ENCODE measurements at regions not wholly inside any gene's neighbourhood (a gene's known extent, or its start where the extent isn't known, plus 50 kb on each side); places are given as distances from the start of the nearest gene placed in this dataset.

GRCh38 chr13:112236539-112237197 lies 139.5 kb upstream of the SPACA7 start:
- Histone ChIP-seq H3K4me3 (no peak overlapping the region), H2AFZ (no peak overlapping the region), H4K20me1 (ENCODE audit: insufficient read depth) (no peaks in the 10 kb centered on the region), H3K27me3 (ENCODE audit: insufficient read depth, low read depth) (peaks cover 95% of the 10 kb centered on the region), H3K4me2 (no peak overlapping the region), H3K79me2 (ENCODE audit: low read depth) (no peaks in the 10 kb centered on the region), H3F3A (ENCODE audit: insufficient read depth, low read depth) (no peaks in the 10 kb centered on the region), H3K9me2 (ENCODE audit: insufficient read depth) (no peaks in the 10 kb centered on the region), H3K9me3 (ENCODE audit: insufficient read depth, low read depth) (no peaks in the 10 kb centered on the region), H3K27ac (no peak overlapping the region), H3K36me3 (ENCODE audit: low read depth) (no peaks in the 10 kb centered on the region), H3K4me1 (replicated peaks; ENCODE audit: insufficient read depth) (no peaks in the 10 kb centered on the region)
- BruUV-seq (replicated peaks): no TSS peak
- no peak for TF ChIP-seq CTCF (conservative IDR thresholded peaks at IDR 0.05)
- TF ChIP-seq EZH2 (IDR thresholded peaks at IDR 0.05; ENCODE audit: low read depth): no peak
- no peak for DNase-seq
- CTCF ChIA-PET: no interaction called here
- intact Hi-C loops (cut with micrococcal nuclease; ENCODE audit: unreplicated experiment): no loop called here
- POLR2A ChIA-PET (ENCODE audit: unreplicated experiment): no interaction called here

- ChIA-PET POLR2A (ENCODE audit: unreplicated experiment) (no interaction called here), CTCF (no interaction called here)
- Histone ChIP-seq H3K4me2 (no peak overlapping the region), H3K27me3 (ENCODE audit: insufficient read depth, low read depth) (peaks cover 95% of the 10 kb centered on the region), H3K9me2 (ENCODE audit: insufficient read depth) (no peaks in the 10 kb centered on the region), H3K4me3 (no peak overlapping the region), H3K79me2 (ENCODE audit: low read depth) (no peaks in the 10 kb centered on the region), H3K4me1 (replicated peaks; ENCODE audit: insufficient read depth) (no peaks in the 10 kb centered on the region), H3K36me3 (ENCODE audit: low read depth) (no peaks in the 10 kb centered on the region), H3F3A (ENCODE audit: insufficient read depth, low read depth) (no peaks in the 10 kb centered on the region), H3K9me3 (ENCODE audit: insufficient read depth, low read depth) (no peaks in the 10 kb centered on the region), H2AFZ (no peak overlapping the region), H3K27ac (no peak overlapping the region), H4K20me1 (ENCODE audit: insufficient read depth) (no peaks in the 10 kb centered on the region)
- no TSS peak for BruUV-seq (replicated peaks)
- no peak for TF ChIP-seq EZH2 (IDR thresholded peaks at IDR 0.05; ENCODE audit: low read depth)
- no peak for TF ChIP-seq CTCF (conservative IDR thresholded peaks at IDR 0.05)
- no peak for DNase-seq
- intact Hi-C loops (cut with micrococcal nuclease; ENCODE audit: unreplicated experiment): no loop called here
These were observed 137.6 kb upstream of the SPACA7 start for GRCh38 chr13:112238436-112238995.

DNA sequence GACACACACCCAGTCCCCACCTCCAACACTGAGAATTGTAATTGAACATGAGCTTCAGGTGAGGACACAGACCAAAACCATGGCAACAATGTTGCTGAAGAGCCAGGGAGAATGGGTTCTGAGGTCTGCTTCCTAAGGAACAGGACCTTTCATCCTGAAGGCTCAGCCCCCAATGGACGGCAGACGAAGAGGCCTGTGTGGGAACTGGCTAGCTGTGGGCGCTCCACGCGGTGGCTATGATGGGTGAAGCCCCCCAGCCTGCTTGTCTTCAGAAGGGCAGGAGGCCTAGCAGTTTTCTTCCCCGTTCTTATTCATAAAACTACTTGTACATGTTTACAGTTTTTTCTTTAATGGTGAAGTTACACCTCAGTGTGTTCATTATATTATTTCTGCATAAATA lies 136.1 kb upstream of the SPACA7 start:
- no TSS peak for BruUV-seq (replicated peaks)
- Histone ChIP-seq H3K9me2 (ENCODE audit: insufficient read depth) (no peaks in the 10 kb centered on the region), H3K36me3 (ENCODE audit: low read depth) (no peaks in the 10 kb centered on the region), H3K4me3 (no peak overlapping the region), H3K4me1 (replicated peaks; ENCODE audit: insufficient read depth) (no peaks in the 10 kb centered on the region), H2AFZ (no peak overlapping the region), H3K27ac (no peak overlapping the region), H3K79me2 (ENCODE audit: low read depth) (no peaks in the 10 kb centered on the region), H3K27me3 (ENCODE audit: insufficient read depth, low read depth) (peaks cover 95% of the 10 kb centered on the region), H3K9me3 (ENCODE audit: insufficient read depth, low read depth) (no peaks in the 10 kb centered on the region), H4K20me1 (ENCODE audit: insufficient read depth) (no peaks in the 10 kb centered on the region), H3F3A (ENCODE audit: insufficient read depth, low read depth) (no peaks in the 10 kb centered on the region), H3K4me2 (no peak overlapping the region)
- CTCF ChIA-PET: no interaction called here
- DNase-seq: no peak
- POLR2A ChIA-PET (ENCODE audit: unreplicated experiment): no interaction called here
- TF ChIP-seq CTCF (conservative IDR thresholded peaks at IDR 0.05): no peak
- TF ChIP-seq EZH2 (IDR thresholded peaks at IDR 0.05; ENCODE audit: low read depth): no peak
- intact Hi-C loops (cut with micrococcal nuclease; ENCODE audit: unreplicated experiment): no loop called here

All from PC-9 (cell line).